PFSK-1 (cell line): ENCODE measurements at regions not wholly inside any gene's neighbourhood (a gene's known extent, or its start where the extent isn't known, plus 50 kb on each side); places are given as distances from the start of the nearest gene placed in this dataset.

Experiments
- FOXP2 ChIP-seq: optimal IDR thresholded peaks from 2 replicates; pipeline ENCODE3; 2011; ENCODE audit warnings: borderline replicate concordance, control low read depth, inconsistent platforms; ENCODE audit not compliant: insufficient read depth; ENCODE audit errors: extremely low read length, extremely low read depth
- POLR2AphosphoS5 ChIP-seq: IDR thresholded peaks from 2 replicates; pipeline ENCODE4 v1.6.1; 2012; ENCODE audit warnings: low read depth, mild to moderate bottlenecking, control low read depth, low read length, moderate library complexity
- SIN3A ChIP-seq: IDR thresholded peaks from 2 replicates; pipeline ENCODE4 v1.6.1; 2012; ENCODE audit warnings: mild to moderate bottlenecking, low read length, moderate library complexity, borderline replicate concordance; ENCODE audit not compliant: insufficient read depth
- TAF1 ChIP-seq: IDR thresholded peaks from 2 replicates; pipeline ENCODE4 v1.6.1; 2012; ENCODE audit warnings: low read length, control low read depth, borderline replicate concordance; ENCODE audit not compliant: insufficient read depth
- TF ChIP-seq, protein P1 (sequence below), 2 experiments: IDR thresholded peaks; 2 replicates each; pipeline versions ENCODE4 v1.6.1 to v1.8.0; 2011 to 2012; ENCODE audit warnings: low read depth in 2 of 2, low read length in 2 of 2, control low read depth in 1 of 2, inconsistent platforms in 1 of 2, mild to moderate bottlenecking in 1 of 2, moderate library complexity in 1 of 2; ENCODE audit not compliant: insufficient read depth in 1 of 2

GRCh38 chr10:105356626-105357025 lies 715.5 kb downstream of the SORCS3 start:
- no peak for TF ChIP-seq SIN3A
- TF ChIP-seq POLR2AphosphoS5, result no peak
- TF ChIP-seq, protein P1, sequence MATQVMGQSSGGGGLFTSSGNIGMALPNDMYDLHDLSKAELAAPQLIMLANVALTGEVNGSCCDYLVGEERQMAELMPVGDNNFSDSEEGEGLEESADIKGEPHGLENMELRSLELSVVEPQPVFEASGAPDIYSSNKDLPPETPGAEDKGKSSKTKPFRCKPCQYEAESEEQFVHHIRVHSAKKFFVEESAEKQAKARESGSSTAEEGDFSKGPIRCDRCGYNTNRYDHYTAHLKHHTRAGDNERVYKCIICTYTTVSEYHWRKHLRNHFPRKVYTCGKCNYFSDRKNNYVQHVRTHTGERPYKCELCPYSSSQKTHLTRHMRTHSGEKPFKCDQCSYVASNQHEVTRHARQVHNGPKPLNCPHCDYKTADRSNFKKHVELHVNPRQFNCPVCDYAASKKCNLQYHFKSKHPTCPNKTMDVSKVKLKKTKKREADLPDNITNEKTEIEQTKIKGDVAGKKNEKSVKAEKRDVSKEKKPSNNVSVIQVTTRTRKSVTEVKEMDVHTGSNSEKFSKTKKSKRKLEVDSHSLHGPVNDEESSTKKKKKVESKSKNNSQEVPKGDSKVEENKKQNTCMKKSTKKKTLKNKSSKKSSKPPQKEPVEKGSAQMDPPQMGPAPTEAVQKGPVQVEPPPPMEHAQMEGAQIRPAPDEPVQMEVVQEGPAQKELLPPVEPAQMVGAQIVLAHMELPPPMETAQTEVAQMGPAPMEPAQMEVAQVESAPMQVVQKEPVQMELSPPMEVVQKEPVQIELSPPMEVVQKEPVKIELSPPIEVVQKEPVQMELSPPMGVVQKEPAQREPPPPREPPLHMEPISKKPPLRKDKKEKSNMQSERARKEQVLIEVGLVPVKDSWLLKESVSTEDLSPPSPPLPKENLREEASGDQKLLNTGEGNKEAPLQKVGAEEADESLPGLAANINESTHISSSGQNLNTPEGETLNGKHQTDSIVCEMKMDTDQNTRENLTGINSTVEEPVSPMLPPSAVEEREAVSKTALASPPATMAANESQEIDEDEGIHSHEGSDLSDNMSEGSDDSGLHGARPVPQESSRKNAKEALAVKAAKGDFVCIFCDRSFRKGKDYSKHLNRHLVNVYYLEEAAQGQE (IDR thresholded peaks at IDR 0.05; ENCODE audit: insufficient read depth in 1 of 2, low read depth in 2 of 2, low read length in 2 of 2), result no peak
- TF ChIP-seq TAF1, result no peak
- TF ChIP-seq FOXP2, result no peak

DNA sequence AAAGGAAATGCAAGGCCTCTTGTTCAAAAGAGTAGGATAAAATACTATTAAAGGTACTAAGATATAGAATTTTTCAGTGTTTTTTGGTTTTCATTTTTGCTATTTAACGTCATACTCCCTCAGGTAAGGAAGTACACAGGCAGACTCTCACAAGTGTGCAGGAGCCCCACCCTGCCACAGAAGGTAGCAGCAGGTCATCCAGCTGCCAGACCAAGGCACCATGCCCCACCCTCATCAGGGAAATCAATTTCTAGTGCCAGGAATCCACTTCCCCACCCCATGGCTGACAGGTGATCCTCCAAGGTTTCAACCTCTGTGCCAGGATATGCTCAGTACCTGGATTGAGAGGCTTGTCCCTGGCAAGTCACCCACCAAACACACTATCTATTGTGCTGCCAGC lies 712.9 kb downstream of the SORCS3 start:
- TF ChIP-seq SIN3A, result no peak
- no peak for TF ChIP-seq TAF1
- no peak for TF ChIP-seq POLR2AphosphoS5
- no peak for TF ChIP-seq FOXP2
- TF ChIP-seq, protein P1 (IDR thresholded peaks at IDR 0.05; ENCODE audit: insufficient read depth in 1 of 2, low read depth in 2 of 2, low read length in 2 of 2), result no peak

DNA sequence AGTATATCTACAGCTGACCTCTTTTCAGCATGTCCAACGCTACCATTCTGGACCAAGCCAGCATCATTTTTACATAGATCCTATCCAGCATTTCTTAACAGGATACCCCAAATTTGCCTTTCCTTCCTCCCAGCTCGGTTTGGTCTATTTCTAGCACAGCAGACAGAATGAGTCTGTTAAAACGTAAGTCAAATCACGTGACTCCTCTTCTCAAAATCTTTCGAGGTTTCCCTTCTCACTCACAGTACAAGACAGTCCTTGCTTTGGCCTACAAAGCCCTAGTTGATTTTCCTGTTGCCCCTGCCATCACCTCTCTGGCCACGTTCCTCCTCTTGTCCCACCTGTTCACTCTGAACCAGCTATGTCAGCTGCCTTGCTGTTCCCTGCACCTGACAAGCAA lies 711.7 kb downstream of the SORCS3 start:
- TF ChIP-seq FOXP2 (no peak), SIN3A (no peak), POLR2AphosphoS5 (no peak), TAF1 (no peak)
- TF ChIP-seq, protein P1 (IDR thresholded peaks at IDR 0.05; ENCODE audit: insufficient read depth in 1 of 2, low read depth in 2 of 2, low read length in 2 of 2), result no peak

DNA sequence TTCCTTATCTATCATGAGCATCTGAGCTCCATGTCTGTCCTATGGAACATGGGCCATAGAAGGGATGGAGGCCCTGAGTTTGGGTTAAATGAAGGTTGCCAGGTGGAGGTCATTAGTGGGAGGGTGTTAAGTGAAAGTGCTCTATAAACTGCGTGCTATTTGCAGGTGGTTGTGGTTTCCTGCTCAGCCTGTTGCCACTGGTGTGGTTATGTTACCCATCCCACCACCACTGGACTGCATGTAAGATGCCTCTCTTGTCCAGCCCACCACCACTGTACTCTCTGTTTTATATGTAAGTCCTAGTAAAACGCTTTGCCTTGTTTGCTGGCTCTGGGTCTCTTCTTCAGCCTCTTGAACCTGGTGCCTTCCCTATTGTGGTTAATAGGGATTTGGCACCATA lies 711.2 kb downstream of the SORCS3 start:
- TF ChIP-seq, protein P1 (IDR thresholded peaks at IDR 0.05; ENCODE audit: insufficient read depth in 1 of 2, low read depth in 2 of 2, low read length in 2 of 2), result no peak
- TF ChIP-seq TAF1 (no peak), POLR2AphosphoS5 (no peak), FOXP2 (no peak), SIN3A (no peak)

DNA sequence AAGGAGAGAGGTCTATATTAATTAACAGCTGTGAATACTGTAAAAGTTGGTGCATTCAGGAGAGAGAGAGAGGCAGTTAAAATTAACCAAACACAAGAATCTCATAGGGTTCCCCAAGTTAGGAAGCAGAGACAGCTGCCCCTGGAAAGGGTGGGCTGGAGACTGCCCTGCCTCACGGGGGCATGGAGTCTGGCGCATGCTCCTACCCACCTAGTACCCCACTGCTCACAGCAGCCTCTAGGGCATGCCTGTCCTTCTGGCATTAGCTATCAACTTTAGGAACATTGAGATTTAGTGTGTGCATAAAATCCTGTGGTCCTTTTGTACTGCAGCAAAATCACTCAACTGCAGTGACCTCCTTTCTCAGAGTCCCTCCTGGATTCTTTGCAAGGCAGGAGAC lies 710.1 kb downstream of the SORCS3 start:
- no peak for TF ChIP-seq FOXP2
- no peak for TF ChIP-seq SIN3A
- TF ChIP-seq POLR2AphosphoS5, result no peak
- TF ChIP-seq TAF1, result no peak
- TF ChIP-seq, protein P1 (IDR thresholded peaks at IDR 0.05; ENCODE audit: insufficient read depth in 1 of 2, low read depth in 2 of 2, low read length in 2 of 2), result no peak
